CD4-positive, alpha-beta T cell treated with Interleukin-4 for 4 hours (primary cell): ENCODE measurements at regions not wholly inside any gene's neighbourhood (a gene's known extent, or its start where the extent isn't known, plus 50 kb on each side); places are given as distances from the start of the nearest gene placed in this dataset.

Source experiments
- DNase-seq: peaks from one replicate; pipeline ENCODE4 v3.0.0-alpha.2; 2020

DNA sequence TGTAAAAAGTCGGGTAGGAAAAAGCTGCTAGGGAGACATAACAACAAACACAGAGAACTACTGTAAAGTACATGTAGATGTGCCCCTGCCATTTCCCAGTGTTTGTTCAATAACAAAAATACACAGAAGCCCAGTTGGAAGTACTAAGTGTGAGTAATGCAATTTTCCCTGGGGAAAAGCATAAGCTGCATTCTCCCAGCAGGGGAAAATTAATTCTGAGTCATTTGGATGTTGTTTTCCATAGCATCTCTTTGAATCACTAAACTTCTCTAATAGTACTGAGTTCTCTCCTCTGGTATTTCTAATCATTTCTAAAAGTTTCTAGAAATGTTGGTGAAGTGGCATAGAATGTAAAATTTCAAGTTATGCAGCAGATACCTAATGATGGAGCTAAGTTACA lies 1114.9 kb downstream of the C4orf33 start:
- DNase-seq: no peak

DNA sequence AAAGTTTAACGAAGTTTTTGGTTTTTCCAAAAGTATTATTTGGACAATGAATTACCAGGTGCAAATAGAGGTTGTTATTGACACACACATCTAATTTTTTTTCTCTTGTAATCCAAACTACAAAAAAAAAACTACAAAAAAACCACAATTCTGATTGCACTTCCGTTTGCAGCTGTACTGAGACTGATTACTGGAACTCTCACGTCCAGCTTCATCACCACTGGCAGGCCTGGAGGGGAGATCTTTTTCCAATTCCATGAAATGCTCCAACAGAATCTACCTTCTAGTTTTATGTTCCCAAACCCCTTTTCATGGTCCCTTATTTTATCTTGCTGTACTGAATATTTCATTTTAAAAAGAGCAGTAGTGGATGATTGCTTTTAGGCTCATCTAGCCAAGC lies 1118.3 kb downstream of the C4orf33 start:
- DNase-seq: no peak

DNA sequence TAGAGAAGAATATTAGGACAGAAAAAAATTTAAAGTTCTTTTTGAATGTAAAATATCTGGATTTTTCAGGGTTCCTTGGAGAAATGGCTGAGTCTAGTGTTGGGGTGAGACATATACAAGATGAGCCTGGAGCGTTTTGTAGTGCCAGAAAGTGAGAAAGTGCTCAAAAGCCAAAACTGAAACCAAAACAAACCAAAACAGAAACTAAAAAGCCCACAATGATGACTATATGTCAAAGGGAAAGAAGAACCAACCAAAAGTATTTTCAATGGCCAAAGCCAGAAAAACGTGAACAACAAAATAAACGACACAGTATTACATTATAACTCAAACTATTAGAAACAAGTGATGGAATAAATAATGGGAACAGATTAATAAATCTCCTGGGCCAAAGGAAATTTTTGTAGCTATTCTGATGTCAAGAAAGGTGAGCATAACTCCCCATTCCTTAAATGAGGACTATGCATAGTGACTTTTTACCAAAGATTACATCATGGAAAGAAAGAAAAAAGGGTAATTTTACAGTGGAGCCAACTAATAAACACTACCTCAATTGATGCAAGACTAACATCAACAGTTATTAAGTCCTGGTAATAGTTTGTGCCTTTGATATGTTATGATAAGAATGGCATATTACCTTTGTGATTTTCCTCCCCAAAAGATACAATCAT lies 1137.6 kb downstream of the C4orf33 start:
- peak; percentile 7 for DNase-seq

DNA sequence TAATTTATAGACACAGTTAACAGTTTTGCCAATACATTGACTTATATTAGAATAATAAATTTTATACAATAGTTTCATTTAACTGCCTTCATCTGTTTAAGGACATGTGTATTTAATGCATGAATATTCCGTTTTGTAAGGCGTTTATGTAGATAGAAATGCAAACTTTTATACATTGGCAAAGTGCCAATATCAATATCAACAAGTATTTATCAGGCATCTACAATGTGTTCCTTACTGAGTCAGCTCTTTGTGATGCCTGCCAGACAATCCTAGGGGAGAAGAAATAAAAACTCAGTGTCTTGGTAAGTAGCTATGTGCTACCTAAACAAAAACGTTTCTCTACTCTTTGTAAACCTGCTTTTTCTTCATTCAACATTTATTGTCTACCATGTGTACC lies 1142.2 kb downstream of the C4orf33 start:
- DNase-seq: no peak

DNA sequence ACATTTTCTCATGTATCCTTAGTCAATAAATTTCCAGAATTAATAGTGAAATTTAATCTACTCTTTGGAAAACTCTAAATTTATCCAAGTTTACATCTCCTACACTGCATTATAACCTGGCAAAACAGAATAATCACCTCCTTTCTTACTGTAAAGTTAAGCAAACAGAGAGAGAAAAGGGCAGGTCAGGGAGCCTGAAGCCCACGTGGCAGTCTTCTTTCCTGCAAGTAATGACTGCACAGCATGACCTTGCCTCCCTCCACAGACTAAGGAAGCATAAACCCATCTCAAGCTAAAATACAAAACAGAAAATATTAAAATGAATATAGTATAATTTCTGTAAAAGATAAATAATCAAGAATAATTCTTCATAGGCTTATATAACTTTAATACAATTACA lies 1153.0 kb downstream of the C4orf33 start:
- DNase-seq: no peak

DNA sequence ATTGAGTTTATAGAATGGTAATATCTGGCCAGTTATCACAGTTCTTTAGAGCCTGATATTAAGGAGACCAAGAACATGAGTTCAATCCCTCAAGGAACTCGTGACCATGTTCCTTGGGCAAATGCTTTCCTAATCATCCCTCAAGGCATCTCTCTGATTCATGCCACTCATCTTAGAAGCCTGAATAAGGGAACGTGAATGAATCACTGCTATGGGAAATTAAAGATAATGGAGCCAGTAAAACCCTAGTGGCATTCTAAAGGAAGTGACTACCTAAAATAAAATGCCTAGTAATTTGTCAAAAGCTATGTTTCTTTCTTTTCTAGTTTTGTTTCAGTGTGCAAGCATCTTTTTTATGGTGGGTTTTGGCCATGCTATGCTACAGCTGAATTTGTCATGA lies 1161.3 kb downstream of the C4orf33 start:
- DNase-seq: no peak

DNA sequence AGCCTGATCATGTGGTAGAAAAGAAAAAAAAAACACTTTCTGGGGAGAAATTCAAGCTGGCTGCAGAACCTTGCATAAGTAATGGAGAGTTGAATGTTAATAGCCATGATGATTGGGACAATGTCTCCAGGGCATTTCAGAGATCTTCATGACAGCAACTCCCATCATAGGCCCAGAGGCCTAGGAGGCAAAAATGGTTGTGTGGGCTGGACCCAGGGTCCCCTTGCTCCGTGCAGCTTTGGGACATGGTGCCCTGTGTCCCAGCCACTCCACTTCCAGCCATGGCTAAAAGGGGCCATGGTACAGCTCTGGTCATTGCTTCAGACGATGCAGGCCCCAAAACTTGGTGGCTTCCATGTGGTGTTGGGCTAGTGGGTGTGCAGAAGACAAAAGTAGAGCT lies 1170.9 kb downstream of the C4orf33 start:
- DNase-seq: no peak

DNA sequence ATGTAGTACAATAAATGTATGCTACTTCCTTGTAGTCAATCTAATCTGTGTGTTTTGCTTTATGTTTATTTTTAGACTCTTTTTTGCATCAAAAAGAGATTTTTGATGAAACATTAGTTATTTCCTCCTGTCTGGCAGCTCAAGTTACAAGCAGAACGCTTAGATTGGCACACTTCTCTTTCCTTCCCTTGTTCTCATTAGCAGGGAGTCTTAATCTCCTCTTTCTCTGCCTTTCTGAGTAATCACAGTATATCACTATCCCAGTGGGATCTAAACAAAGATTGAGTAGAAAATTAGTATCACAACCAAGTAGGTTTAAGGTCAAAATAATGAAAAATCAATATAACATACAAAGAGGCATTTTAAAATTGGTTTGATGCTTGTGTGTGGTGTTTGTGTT lies 1192.6 kb downstream of the C4orf33 start:
- no peak for DNase-seq

DNA sequence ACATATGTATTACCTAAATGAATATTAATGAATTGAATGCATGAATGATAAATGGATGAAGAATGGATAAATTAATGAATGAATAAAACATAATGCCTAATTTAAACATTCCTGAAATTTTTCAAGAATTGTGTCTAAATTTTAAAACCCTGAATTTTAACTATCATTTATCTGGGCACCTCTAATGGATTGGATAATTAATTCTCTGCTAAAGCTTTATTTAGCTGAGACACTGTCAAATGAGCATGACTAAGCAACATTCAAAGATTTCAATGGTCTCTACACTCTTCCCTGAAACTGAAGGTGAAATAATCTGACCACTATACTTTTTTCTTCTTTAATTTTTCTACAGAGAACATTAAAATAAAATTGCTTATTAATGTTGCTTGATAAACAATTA lies 1197.7 kb downstream of the C4orf33 start:
- no peak for DNase-seq

DNA sequence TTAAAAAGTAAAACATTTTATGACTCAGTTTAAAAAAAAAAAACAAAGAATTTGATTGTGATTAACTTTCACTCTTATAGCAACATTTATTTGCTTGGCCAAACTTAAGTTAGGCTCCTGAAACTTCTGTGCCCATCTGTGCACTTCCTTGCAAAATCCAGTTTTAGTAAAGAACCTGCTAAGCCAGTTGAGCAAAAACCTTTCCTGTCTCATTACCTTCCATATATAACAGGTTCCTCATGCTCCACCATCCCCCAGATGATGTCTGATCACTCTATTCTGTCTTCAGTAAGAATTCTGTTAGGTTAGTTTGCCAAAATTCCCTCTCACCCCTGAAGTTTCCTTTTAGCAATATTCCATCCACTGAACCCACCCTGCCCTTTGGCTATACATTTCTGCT lies 1200.5 kb downstream of the C4orf33 start:
- no peak for DNase-seq

DNA sequence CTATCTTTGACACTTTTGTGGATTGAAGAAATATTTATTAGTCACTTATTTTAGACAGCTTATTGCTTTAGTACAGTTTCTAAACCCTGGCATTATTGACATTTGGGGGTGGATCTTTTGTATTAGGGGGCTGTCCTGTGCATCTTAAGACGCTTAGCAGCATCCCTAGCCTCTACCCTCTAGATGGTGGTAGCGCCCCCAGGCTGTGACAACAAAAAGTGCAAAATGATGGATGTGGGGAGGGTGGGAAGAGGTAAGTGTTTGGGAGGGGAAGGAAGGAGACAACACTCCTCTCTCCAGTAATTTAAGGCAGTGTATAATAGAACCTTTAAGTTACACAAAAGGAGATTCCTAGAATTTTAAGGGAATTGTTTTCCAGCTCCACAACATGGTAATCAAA lies 1210.6 kb downstream of the C4orf33 start:
- DNase-seq: no peak

DNA sequence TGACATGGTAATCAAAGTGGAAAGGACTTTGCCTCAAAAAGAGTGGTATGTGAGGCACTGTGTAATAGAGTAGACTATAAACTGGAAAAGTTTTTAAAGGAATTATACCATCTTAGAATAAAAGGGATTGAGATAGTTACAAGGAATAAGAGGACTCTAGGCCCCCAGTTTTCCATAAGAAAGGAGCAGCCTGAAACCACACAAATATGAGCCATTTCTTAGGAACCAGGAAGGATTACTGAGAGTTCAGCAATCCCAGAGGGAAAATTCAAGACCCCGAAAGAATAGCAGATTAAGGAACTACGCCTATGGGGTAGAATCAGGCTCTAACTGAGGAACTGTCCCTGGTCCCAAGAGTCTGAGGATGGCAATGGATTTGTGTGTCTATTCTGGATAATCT lies 1213.3 kb downstream of the C4orf33 start:
- no peak for DNase-seq

DNA sequence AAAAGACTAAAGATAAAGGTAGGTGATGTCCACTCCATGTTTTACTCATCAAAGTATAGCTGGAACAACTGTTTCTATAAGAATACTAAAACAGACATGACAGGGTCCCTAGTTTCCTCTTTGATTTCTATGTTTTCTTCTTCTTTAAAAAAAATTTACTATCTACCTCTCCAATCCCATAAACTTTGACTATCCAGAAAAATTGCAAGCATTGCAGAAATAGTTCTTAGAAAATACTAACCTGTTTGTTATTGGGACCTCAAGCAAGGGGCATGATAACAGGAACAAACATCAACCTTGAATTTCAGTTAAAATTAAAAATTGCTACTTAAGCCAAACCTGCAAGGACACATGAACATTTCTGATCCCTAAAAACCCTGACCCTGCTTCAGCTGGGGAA lies 1226.5 kb downstream of the C4orf33 start:
- DNase-seq: no peak

DNA sequence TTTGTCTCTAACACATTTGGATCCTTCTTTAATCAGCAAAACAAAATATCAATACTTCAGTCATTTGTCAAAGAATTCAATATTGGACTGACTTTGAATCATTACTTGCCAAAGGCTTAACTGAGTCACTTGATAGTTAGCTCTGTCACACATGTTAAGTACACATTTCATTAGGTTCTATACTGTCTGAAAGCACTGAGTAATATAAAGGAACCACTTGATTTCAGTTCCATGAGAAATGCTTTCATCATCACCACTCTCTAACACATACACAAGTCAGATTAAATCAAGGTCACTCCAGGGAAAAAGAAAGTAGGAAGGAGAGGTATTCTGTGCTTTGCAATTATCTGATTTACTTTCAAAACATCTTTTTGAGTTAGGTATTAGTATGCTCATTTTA lies 1233.1 kb downstream of the C4orf33 start:
- no peak for DNase-seq

DNA sequence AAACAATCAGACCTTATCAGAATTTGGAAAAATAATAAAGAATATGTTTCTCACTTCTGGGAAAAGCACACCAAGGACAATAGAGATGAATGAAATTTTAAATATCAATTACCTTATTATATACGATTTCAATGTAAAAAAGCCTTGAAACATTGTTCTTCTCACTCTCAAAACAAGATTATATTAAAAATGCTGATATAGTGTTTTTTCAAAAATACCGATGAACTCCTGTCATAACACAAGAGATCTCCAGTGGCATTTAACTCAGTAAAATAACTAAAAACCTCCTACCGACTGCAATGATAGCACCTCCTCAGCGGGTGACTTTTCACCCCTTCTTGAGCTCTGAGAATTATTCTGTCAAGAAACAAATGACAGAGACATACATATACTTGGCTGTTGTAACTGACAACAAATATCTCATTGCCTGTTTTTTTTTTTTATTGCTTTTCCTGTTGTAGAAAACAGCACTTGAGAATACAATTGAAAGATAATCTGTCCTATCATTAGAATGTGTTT lies 1237.3 kb downstream of the C4orf33 start:
- DNase-seq: no peak

DNA sequence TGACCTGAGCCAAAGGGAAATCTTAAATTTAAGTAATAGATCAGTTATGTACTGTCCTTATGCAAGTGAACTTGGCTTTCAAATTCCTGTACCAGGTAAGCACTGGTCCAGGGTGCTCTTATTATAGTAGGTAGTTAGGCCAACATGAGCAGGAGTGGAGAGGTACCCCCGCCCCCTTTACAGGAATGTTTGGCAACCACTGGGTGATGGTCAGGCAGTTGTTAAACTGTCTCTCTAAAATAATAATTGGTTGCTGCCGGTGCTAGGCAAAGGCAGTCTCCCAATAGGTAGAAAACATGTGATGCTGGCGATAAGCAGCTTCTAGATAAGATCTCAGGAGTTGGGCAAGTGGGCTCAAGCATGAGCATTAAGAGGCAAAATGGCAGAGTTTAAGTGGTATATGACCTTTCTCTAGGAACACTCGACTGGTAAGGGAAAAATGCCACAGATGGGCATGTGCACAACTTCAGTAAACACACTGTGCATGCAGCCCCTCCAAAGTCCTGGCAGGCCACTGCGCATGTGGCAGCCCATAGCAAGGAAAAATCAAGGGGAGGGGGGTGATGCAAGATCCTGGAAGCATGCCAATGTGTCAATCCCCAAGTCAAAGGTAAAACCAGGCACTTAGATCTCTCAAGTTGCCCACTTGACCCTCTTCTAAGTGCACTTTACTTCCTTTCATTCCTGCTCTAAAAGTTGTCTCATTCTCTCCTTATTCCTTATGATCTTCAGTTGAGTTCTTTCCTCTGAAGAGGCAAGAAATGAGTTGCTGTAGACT lies 1239.7 kb downstream of the C4orf33 start:
- DNase-seq: no peak

DNA sequence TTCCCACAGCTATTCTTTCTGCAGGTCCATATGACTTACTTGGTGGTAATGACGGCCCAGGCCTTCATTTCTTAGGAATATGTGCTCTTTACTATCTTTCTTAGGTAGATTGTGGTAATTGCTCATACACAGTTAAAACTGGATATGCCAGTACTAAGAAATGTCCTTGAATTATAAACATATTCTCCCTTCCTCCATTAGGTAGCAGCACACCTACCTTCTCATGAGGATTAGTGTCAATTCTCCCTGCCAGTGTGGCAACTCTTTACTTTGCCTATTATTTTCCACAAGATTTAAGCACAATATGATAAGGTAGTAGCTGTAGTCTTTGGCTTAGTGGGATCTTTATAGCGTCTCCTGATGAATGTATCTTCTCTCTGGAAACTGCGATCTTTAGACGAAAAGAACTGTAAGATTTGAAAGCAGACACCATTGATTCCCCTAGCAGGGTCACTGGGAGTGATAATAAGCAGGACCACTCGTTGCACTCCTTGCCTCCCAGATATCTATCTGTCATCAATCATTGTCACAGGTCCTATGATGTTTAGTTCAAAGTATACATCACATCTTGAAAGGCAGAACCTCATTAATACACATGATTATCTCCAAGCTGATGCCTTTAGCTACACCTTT lies 1240.7 kb downstream of the C4orf33 start:
- no peak for DNase-seq

DNA sequence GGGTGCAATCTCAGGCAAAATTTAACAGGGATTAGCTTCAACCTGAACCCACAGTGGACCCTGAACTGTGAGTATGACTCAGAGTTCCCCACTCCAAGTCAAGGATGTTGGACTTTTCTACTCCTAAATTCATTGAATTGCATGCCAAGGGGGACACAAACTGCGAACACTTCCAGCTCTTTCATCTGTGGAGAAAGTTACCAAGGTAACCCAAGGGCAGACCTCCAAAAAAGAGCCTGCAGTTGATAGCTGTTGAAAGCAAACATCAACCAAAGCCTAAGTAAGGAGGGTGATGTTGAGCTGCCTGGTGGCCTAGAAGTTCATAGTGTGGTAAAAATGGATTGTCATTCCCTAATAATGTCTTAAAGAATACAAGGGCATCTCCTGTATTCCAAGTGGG lies 1242.9 kb downstream of the C4orf33 start:
- DNase-seq: no peak

DNA sequence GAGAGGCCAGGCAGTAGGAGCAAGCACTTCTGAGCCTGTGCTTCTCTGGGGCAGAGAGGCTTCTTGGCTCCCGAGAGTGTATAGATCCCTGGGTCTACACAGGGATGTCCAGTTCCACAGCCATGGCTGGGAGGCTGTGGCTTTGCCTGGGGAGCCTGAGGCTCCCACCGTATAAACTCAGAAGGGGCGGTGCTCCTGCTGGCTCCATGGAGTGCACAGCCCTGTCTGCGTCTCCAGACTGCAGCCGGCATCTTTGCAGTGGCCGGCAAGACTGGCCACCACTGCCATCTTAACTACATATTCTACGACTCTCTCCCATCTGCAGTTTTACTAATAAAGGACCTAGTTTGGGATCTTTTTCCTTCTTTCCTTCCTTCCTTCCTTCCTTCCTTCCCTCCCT lies 1253.8 kb downstream of the C4orf33 start:
- DNase-seq: no peak

DNA sequence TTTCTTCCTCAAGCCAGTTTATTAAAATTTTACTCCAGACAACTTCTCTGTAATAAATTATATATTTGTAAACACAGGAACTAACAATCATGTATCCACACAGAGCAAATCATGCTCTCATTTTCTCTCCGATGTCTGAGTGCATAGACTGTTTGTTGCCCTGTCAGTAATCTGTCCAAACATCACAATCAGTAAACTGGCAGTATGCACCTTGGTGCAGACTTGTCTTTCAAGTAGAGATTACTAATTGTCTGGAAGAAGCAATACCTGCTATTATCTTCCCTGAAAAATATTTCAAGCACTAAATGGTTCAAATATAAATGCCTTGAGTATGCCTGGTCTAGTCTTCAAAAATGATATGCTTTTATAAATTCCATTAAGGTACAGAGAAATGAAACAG lies 1260.9 kb downstream of the C4orf33 start:
- no peak for DNase-seq

DNA sequence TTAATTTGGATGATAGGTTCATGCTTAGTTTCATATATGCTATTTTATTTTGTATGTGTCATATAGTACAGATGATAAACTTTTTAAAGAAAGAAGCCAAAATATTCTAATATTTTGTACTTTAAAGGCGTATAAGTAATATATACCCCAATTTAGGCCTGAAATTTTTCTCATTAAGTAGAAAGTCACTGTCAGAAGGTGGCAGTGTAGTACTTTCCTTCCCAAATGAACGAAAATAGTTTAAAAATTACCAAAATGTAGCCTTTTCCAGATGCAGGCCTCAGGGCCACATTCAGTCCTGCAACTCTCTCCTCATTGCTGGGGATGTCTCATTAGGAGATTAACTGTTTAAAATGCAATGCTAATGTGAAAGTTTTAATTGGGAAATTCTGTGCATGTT lies 1263.6 kb downstream of the C4orf33 start:
- no peak for DNase-seq

DNA sequence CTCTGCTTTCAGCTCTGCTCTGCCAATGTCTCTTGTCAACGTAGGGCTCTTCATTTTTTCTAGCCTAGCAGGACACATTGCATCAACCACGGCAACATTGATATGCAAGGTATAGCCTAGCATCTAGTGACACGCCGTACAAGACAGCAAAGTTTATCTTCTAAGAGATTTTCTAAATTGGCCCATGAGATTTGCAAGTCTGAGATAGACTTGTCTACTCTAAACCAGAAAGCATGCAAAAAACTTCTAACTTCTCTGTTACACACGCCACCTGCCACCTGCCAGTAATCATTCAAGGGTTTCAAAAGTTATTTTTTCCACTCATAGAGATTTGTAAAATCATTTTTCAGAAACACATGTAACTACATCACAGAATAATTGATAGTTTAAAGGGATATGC lies 1265.7 kb downstream of the C4orf33 start:
- DNase-seq: no peak

DNA sequence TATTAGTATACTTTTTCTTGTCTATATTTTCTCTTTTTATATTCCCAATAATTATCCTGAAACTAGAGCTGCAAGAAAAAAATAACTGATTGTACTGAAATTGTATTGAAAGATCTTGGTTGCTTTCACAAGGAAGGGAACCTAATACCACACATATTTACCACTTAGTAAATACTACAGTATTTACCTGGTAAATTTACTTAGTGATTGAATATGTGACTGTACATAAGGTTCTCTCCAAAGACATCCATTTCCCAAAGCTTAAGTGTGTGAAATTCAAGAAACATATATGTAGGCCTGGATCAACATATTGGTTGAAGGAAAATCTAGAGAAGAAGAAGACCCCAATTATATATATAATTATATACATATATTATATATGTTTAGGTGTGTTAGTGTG lies 1272.7 kb downstream of the C4orf33 start:
- DNase-seq: no peak

DNA sequence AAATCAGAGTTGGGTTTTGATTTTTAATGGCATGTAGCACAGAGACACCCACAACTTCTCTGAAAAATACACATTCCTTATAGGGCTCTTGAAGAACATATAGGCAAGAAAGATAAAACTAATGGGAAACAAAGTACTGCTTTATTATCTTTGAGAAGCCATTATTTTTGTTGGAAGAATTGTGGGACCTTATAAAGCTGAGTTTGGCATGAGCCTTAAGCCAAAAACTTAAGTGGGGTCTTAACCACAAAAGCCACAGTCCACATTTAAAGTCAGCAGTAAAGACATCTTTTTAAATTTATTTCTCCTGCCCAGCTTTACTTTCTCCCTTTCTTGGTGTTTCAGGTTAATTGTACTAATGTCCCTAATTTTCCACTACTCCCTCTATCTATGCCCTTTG lies 1297.3 kb downstream of the C4orf33 start:
- no peak for DNase-seq
